ENCODE measurements at regions not wholly inside any gene's neighbourhood (a gene's known extent, or its start where the extent isn't known, plus 50 kb on each side); places are given as distances from the start of the nearest gene placed in this dataset.

DNA sequence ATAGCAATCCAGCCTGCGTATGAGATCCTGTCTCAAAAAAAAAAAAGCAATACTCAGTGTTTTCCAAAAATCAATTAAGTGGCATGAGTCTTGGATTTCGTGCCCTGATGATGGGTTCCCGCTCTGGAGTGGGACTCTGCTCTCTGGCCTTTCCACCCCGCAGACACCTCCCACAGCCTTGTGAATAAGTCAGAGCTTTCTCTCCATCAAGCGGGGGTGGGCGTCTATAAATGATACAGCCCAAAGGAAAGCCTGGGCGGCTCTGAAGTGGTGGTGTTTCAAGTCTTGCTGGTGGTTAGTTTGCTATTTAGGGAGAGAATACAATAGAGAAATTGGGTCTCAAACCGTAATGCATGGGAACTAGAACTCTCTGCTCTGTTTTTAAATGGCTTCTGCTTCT is 52.5 kb upstream of the TAGAP start:
- Histone ChIP-seq H3K27ac (no peak overlapping the region), H3K4me3 (no peak overlapping the region), H3K9me3 (no peaks in the 10 kb centered on the region), H3K4me1 (no peaks in the 10 kb centered on the region), H3K27me3 (no peaks in the 10 kb centered on the region), H3K36me3 (no peaks in the 10 kb centered on the region)
- TF ChIP-seq, protein P1, sequence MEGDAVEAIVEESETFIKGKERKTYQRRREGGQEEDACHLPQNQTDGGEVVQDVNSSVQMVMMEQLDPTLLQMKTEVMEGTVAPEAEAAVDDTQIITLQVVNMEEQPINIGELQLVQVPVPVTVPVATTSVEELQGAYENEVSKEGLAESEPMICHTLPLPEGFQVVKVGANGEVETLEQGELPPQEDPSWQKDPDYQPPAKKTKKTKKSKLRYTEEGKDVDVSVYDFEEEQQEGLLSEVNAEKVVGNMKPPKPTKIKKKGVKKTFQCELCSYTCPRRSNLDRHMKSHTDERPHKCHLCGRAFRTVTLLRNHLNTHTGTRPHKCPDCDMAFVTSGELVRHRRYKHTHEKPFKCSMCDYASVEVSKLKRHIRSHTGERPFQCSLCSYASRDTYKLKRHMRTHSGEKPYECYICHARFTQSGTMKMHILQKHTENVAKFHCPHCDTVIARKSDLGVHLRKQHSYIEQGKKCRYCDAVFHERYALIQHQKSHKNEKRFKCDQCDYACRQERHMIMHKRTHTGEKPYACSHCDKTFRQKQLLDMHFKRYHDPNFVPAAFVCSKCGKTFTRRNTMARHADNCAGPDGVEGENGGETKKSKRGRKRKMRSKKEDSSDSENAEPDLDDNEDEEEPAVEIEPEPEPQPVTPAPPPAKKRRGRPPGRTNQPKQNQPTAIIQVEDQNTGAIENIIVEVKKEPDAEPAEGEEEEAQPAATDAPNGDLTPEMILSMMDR (IDR thresholded peaks at IDR 0.05), result no peak
- TF ChIP-seq POLR2AphosphoS5 (IDR thresholded peaks at IDR 0.05) (no peak), POLR2A (IDR thresholded peaks at IDR 0.05) (no peak), EP300 (IDR thresholded peaks at IDR 0.05; ENCODE audit: low read depth) (no peak)
- intact Hi-C loops (cut with DNase I; ENCODE audit: low total_unique reads) (no loop called here), in situ Hi-C loops (cut with MboI; ENCODE audit: low pct_ligation_motif_present in 1 of 4, low pct_unique_long_range_greater_than_20kb in 1 of 4, low sequenced_read_pairs in 3 of 4) (no loop called here)
- 72 to 90% methylated on average over 4 to 8 of the region's 8 CpGs for WGBS, 2 donors (ENCODE audit: low coverage in 1 of 2)
- DNase-seq, result no peak

DNA sequence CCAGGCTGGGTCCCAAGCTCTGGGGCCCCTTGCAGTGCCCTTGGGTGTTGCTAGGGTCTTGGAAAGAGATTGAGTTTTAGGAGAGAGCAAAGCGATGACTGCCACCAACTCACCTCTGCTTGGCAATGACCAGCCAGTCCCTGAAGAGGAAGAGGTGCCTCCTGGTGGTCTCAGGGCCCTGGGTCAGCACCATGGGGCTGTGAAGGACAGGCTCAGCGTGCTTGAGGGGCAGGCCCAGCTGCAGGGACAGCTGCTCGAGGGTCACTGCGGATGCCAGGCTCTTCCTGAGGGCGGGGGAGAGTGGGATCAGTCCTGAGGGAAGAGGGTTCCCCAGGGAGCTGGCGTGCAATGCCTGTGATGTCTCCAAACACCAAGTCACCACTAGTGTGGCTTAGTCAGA is 50.8 kb upstream of the TAGAP start:
- H3K36me3 ChIP-seq, result no peaks in the 10 kb centered on the region
- H3K4me3 ChIP-seq, result no peak overlapping the region
- no peak for DNase-seq
- intact Hi-C loops (cut with DNase I; ENCODE audit: low total_unique reads), result no loop called here
- in situ Hi-C loops (cut with MboI; ENCODE audit: low pct_ligation_motif_present in 1 of 4, low pct_unique_long_range_greater_than_20kb in 1 of 4, low sequenced_read_pairs in 3 of 4), result no loop called here
- no peaks in the 10 kb centered on the region for H3K4me1 ChIP-seq
- no peak overlapping the region for H3K27ac ChIP-seq
- H3K9me3 ChIP-seq, result no peaks in the 10 kb centered on the region
- TF ChIP-seq EP300 (IDR thresholded peaks at IDR 0.05; ENCODE audit: low read depth) (no peak), POLR2A (IDR thresholded peaks at IDR 0.05) (no peak), POLR2AphosphoS5 (IDR thresholded peaks at IDR 0.05) (no peak)
- TF ChIP-seq, protein P1 (IDR thresholded peaks at IDR 0.05), result no peak
- no peaks in the 10 kb centered on the region for H3K27me3 ChIP-seq
- 83% methylated on average over 6 of the region's 6 CpGs; no CpG with 5 or more reads in 1 of the 2 donors for WGBS, 2 donors (ENCODE audit: low coverage in 1 of 2)

DNA sequence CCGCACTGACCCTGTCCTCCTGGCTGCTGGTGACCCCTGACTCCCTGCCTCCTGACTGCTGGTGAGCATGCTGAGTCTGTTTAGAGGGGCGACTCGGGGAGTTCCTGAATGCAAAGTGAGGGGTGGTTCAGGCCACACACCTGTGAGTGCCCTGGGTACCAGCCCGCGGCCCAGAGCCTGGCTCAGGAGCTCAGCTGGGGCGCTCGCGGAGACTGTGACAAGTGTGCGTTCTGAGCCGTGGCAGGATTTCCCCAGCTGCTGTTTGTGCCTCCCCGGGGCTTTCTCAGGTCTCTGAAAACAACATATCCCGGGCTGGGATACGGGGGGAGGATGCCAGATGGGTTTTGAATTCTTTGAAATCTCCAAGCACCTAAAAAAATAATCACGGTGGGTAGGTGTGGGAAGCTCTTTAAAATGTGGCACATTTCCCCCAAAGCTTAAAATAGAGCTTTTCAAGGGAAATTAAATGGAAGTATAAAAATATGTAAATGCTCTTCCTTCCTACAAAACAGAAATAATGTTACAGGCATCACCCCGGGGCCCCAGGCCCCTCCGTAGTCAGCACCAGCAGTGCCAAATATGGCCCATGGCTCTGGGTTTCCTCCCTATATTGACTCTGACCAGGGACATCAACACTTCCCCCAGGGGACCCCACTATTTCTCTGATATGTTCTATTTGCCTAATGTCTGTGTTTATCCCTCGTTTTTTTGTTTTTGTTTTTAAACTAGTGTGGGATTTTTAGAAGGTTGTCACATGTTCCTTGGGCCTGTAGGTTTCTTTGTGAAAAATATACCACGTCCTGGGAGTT is 49.9 kb upstream of the TAGAP start:
- Histone ChIP-seq H3K27ac (no peak overlapping the region), H3K9me3 (no peaks in the 10 kb centered on the region), H3K4me1 (no peaks in the 10 kb centered on the region), H3K4me3 (no peak overlapping the region), H3K36me3 (no peaks in the 10 kb centered on the region), H3K27me3 (no peaks in the 10 kb centered on the region)
- intact Hi-C loops (cut with DNase I; ENCODE audit: low total_unique reads) (no loop called here), in situ Hi-C loops (cut with MboI; ENCODE audit: low pct_ligation_motif_present in 1 of 4, low pct_unique_long_range_greater_than_20kb in 1 of 4, low sequenced_read_pairs in 3 of 4) (no loop called here)
- TF ChIP-seq POLR2AphosphoS5 (IDR thresholded peaks at IDR 0.05), result no peak
- TF ChIP-seq, protein P1 (IDR thresholded peaks at IDR 0.05), result no peak
- TF ChIP-seq POLR2A (IDR thresholded peaks at IDR 0.05), result no peak
- TF ChIP-seq EP300 (IDR thresholded peaks at IDR 0.05; ENCODE audit: low read depth), result no peak
- 65 to 70% methylated on average over 7 to 18 of the region's 18 CpGs for WGBS, 2 donors (ENCODE audit: low coverage in 1 of 2)
- peak; percentile 19 for DNase-seq
